ENCODE measurements at regions not wholly inside any gene's neighbourhood (a gene's known extent, or its start where the extent isn't known, plus 50 kb on each side); places are given as distances from the start of the nearest gene placed in this dataset.

DNA sequence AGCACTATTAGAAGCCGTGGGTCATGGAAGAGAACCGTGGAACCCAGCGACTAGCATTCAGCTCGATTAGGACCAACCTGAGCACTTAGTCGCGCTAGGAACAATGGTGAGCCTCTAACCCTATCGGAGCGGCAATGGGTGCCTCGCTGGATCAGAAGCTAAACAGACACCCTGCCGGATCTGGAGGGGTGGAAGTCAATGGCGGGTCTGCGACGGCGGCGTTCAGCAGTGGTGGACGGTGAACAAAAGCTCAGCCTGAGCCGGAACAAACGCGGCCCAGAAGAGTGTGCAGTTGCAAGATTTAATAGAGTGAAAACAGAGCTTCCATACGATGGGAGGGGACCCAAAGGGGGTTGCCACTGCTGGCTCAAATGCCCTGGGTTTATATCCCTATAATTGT lies 391.8 kb upstream of the DDI1 start:
- TF ChIP-seq, protein P1, sequence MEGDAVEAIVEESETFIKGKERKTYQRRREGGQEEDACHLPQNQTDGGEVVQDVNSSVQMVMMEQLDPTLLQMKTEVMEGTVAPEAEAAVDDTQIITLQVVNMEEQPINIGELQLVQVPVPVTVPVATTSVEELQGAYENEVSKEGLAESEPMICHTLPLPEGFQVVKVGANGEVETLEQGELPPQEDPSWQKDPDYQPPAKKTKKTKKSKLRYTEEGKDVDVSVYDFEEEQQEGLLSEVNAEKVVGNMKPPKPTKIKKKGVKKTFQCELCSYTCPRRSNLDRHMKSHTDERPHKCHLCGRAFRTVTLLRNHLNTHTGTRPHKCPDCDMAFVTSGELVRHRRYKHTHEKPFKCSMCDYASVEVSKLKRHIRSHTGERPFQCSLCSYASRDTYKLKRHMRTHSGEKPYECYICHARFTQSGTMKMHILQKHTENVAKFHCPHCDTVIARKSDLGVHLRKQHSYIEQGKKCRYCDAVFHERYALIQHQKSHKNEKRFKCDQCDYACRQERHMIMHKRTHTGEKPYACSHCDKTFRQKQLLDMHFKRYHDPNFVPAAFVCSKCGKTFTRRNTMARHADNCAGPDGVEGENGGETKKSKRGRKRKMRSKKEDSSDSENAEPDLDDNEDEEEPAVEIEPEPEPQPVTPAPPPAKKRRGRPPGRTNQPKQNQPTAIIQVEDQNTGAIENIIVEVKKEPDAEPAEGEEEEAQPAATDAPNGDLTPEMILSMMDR (conservative IDR thresholded peaks at IDR 0.05; ENCODE audit: low read depth, low read length) = no peak
- no peak for TF ChIP-seq EZH2 (IDR thresholded peaks at IDR 0.05; ENCODE audit: borderline replicate concordance, low read depth, low read length, poor library complexity, severe bottlenecking)

Measured in A673 (cell line).